GM19395 (cell line): ENCODE measurements at regions not wholly inside any gene's neighbourhood (a gene's known extent, or its start where the extent isn't known, plus 50 kb on each side); places are given as distances from the start of the nearest gene placed in this dataset.

Source experiments
- ATAC-seq: cut with Tn5 transposase; IDR thresholded peaks from one replicate; pipeline ENCODE4 v1.9.1; 2021; ENCODE audit warnings: mild to moderate bottlenecking, moderate library complexity; ENCODE audit not compliant: unreplicated experiment

GRCh38 chr14:100463937-100464336, 123.3 kb downstream of the BEGAIN start:
- no peak for ATAC-seq

- no peak for ATAC-seq
These were observed 120.9 kb downstream of the BEGAIN start for GRCh38 chr14:100466111-100466856.

- no peak for ATAC-seq
These were observed 120.0 kb downstream of the BEGAIN start for GRCh38 chr14:100467046-100467750.

- ATAC-seq = no peak
These were observed 119.3 kb downstream of the BEGAIN start for GRCh38 chr14:100467939-100468338.

GRCh38 chr14:100468557-100468956, 118.7 kb downstream of the BEGAIN start:
- ATAC-seq = no peak

GRCh38 chr14:100469632-100470522, 117.3 kb downstream of the BEGAIN start:
- no peak for ATAC-seq

- ATAC-seq = no peak
These were observed 116.7 kb downstream of the BEGAIN start for GRCh38 chr14:100470523-100470897.

- ATAC-seq = no peak
These were observed 115.7 kb downstream of the BEGAIN start for GRCh38 chr14:100471441-100472093.

GRCh38 chr14:100472094-100472455, 115.1 kb downstream of the BEGAIN start:
- ATAC-seq = no peak

GRCh38 chr14:100472491-100472890, 114.7 kb downstream of the BEGAIN start:
- ATAC-seq = no peak

GRCh38 chr14:100473249-100473648, 114.0 kb downstream of the BEGAIN start:
- ATAC-seq = no peak

GRCh38 chr14:100474196-100474595, 113.0 kb downstream of the BEGAIN start:
- no peak for ATAC-seq

- ATAC-seq = no peak
These were observed 111.9 kb downstream of the BEGAIN start for GRCh38 chr14:100475268-100475667.

- ATAC-seq = no peak
These were observed 111.0 kb downstream of the BEGAIN start for GRCh38 chr14:100476012-100476822.

- no peak for ATAC-seq
These were observed 102.5 kb downstream of the BEGAIN start for GRCh38 chr14:100484531-100485267.

- ATAC-seq = peak; percentile 67
These were observed 101.0 kb downstream of the BEGAIN start for GRCh38 chr14:100486025-100486828.
